Right renal cortex interstitium (tissue), 3 donors: ENCODE measurements at regions not wholly inside any gene's neighbourhood (a gene's known extent, or its start where the extent isn't known, plus 50 kb on each side); places are given as distances from the start of the nearest gene placed in this dataset.

Experiments used
- DNase-seq, 3 donors: peaks; one replicate each; pipeline ENCODE4 v3.0.0-alpha.2; 2013; ENCODE audit warnings: low read depth in 3 of 3, low spot score in 2 of 3

DNA sequence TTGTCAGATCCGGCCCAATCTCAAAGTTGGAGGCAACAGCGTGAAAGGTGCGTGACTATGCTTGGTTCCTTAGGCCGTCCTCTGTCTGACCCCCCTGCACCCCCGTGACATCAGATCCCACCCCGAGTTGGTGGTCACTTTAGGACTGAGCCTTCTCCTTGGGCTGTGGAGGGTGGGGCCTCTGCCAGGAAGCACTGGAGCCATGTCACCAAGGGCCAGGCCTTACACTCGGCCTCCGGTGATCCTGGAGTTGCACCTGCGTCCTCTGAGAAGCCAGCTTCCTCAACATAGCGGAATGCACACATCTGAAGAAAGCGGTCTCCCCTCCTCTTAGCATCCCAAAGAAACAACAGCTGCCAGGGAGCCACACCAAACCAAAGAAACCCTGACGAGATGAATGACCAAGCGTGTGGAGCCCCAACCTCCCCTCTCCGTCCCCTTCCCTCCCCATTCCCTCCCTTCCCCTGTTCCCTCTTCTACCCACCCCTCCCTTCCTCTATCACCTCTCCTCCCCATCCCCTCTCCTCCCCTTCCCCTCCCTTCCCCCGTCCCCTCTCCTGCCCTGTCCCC, 182.6 kb downstream of the TTLL2 start:
- no peak for DNase-seq

DNA sequence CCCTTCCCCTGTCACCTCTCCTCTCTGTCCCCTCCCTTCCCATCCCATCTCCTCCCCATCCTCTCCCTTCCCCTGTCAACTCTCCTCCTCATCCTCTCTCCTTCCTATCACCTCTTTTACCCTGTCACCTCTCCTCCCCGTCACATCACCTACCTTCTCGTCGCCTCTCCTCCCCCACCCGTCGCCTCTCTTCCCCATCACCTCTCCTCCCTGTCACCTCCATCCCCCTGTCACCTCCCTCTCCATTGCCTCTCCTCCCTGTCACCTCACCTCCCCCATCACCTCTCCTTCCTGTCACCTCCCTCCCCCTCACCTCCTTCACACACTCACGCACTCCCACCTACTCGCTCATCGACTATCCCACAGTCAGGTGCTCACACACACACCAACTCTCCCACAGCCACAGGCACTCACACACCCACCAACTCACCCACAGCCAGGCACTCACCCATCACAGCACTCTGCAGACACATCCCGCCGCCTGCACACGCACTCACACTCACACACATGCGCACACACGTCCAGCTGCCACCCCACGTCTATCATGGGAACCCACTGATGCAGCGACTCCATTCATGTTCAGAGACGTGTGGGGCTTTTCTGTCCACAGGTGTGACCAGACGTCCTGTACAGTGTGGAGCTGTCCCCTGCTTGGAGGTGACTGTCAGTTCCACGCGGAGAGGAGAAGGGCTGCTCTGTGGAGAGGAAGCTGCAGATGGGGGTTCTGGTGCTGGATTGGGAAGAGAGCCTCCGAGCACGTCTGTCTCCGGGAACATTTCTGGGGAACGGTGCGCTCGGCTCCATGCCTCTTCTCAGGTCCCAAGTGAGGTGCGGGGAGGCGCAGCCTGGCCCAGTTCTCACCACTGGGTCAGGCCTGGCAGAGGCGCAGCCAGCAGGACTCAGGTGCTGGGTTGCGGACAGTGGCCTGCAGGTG, 184.3 kb downstream of the TTLL2 start:
- DNase-seq, result no peak

DNA sequence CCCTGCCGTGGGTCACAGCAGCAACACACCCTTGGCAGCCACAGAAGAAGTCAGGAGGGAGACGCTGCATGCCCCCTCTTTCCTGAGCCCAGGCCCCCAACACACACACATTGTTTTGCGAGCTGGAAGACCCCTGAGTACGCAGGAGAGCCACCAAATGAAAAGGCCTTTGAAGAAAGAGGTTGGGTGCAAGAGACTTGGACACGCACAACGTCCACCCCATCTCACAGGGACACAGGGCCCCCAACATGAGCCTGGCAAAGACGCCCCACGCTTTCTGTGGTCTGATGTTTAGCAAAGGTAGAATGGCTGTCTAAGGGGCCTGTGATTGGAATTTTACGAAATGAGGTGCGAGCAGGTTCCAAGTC, 185.0 kb downstream of the TTLL2 start:
- no peak for DNase-seq

DNA sequence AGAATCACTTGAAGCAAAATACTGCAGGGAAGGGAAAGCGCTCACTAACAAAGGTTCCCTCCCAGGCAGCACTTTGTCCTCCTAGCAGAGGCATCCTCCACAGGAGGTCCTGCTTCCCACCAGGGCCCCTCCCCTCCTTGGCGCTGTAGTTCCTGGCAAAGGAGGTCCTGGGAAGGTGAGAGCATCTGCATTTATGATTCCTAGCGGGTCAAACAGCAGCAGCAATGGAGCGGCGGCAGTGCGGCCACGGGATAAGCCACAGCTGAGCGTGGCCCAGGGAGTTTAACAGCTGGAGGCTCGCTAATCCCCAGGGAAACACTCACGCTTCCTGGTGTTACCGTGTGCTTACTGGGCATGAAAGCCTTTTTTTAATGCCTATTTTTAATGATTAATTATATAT, 185.8 kb downstream of the TTLL2 start:
- DNase-seq, result no peak

DNA sequence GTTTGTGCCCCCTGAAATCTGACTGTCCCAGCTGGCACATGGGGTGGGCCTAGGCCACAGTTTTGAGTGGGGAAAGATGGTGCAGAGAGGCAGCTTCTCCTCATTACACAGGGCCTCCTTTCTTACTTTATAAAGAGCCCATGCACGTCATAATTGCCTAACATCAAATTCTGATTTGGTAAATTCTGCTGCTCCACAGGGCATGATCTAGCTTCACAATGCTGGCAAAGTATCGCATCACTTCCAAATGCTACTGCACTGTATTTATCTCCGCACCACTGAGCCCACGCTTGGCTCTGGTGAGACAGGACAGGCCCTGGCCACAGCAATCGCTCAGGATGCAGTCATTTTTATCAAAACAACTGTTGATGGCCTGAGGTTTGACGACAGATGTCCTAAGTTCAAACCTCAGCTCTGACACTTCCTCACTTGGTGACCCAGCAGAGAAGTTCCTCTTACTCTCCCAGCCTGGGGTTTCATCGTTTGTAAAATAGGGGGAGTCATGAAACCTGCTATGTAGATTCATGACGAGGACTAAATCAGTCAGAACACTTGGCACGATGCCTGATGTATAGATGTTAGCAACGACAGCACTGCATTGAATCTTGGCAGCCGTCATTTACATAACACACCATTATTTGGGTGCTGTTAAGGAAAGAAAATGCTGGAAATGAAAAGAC, 187.9 kb downstream of the TTLL2 start:
- no peak for DNase-seq

DNA sequence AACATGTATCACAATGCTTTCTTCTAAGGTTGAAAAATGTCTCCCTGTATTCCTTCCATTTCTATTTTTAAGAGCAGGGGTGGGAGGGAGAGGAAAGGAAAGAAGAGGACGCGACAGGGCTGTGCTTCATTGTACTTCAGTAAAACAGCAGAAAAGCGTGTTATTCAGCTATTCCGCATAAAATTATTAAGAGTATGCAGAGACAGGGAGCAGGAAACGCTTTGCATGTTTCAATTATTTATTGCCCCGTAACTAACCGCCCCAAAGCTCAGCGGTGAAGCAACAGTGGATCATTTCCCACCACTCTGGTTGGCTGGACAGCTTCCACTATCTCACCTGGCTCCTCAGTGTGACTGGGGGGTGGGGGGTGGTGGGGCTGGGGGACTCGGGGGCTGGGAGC, 188.9 kb downstream of the TTLL2 start:
- no peak for DNase-seq

DNA sequence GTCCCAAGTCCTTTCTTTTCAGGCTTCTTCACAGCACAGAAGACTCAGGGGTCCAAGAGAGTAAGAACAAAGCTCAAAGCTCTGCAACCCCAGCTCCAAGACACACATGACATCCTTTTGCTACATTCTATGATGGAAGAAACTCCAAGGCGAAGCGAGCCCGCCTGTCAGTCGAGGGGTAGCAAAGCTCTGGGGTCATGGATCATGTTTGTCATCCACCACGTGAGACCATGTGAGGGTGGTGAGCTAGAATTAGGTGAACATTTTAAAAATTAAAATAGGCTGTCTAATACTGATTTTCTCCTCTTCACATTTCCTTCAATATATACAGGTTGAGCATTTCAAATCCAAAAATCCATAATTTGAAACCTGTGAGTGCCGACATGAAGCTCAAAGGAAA, 189.6 kb downstream of the TTLL2 start:
- DNase-seq, result no peak

DNA sequence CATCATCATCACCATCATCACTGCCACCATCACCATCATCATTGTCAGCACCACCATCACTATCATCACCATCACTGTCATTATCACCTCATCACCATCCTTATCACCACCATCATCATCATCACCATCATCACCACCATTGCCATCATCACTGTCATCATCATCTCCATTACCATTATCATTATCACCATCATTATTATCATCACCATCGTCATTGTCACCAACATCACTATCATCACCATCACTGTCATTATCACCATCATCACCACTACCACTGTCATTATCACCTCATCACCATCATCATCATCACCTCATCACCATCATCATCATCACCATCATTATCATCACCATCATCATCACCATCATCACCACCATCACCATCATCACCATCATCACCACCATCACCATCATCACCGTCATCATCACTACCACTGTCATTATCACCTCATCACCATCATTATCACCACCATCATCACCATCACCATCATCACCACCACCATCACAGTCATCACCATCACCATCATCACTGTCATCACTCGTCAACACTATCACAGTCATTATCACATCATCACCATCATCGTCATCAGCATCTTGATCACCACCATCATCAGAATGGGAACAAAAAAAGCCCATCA, 191.1 kb downstream of the TTLL2 start:
- no peak for DNase-seq

DNA sequence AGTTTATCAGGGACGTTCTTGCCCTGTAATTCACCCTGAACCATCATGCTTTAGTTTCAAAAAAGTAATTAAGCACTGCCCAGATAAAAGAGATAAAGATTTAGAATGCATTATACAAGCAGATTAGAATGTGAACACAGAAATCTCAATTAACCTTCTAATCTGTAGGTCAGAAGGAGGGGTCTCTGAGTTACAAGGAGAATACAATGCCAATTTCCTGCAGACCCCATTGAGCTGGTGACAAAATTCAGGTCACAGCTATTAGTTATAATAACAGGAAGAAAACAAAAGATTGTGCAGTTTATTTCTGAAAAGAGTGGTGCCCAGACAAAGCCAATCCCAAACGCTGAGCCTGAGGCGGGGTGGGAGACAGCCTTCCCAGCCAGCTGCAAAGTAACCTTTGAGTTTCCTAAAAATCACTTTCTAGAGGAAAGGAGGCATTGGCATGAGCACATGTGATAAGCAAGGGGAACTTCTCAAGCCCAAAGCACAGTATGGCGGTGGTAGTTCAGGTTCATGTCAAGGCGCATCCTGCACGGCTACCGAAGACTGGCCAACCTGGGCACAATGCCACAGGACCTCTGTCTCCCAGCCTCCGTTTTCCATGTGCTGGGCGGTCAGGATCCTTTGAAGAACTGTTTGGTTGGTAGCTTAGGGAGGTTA, 192.5 kb downstream of the TTLL2 start:
- no peak for DNase-seq

DNA sequence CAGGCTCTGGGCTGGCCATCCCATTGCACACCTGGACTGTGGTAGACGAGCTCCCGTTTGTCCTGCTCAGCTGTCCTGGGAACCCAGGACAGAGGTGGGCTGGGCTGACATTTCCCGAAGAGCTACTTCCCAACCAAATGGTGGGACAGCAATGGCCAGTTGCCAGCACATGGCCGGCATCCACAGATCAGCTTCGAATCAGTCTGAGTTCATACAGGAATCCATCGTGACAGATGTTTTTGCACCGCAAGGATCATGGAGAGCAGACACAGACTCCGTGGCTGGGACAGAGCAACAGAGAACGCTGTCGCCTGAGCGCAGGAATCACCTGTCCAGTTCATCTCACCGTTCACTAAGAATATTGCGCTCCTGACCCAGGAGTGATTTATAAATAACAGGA, 198.5 kb downstream of the TTLL2 start:
- DNase-seq, result no peak

DNA sequence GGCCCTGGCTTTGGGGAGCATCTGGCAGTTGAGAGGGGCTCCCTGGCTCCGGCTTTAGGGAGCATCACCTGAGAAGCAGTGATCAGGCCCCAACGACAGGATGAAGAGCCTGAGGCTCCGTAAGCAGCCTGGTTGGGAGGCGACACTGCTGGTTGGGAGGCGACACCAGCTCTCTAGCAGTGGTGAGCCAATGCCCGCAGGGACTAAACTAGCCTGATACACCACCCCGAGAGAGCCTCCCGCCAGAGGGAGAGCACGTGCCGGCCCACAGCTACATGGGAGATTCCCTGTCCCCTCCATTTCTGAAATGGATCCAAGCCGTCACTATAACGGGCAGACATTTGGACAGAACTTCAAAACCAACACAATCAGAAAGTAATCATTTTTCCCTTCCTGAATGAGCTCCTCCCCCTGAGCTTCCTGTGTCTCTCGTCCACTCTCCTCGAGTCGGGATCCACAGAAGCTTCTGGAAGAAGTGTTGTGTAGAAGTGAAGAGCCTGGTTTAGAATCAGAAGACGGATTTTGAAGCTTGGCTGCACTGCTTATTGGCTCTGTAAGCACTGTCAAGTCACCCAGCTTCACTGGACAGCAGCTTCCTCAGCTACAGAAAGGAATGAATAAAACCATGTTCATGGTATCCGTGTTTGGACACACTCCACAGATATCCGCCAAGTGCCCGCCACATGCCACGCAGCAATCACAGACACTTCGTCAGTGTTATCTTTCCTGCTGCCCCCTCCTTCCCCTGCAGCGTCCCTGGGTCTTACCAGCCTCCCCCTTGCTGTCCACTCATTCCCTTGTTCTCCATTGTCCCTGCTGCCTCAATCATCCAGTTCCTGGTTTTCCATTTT, 199.6 kb downstream of the TTLL2 start:
- no peak for DNase-seq

DNA sequence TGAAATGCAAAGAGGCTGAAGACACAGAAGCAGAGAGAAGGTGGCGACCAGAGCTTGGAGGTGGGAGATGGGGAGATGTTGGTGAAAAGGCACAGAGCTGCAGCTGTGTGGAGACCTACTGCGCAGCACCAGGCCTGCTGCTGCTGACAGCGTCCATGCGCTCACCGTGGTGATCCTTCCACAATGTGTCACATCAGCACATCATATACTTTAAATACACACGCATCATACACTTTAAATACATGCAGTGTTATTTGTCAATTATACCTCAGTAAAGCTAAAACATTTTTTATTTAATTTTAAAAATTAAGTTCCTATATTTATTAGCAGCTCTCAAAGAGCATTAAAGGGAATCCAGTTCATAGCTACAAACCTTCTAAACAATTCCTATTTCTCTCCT, 200.9 kb downstream of the TTLL2 start:
- no peak for DNase-seq

DNA sequence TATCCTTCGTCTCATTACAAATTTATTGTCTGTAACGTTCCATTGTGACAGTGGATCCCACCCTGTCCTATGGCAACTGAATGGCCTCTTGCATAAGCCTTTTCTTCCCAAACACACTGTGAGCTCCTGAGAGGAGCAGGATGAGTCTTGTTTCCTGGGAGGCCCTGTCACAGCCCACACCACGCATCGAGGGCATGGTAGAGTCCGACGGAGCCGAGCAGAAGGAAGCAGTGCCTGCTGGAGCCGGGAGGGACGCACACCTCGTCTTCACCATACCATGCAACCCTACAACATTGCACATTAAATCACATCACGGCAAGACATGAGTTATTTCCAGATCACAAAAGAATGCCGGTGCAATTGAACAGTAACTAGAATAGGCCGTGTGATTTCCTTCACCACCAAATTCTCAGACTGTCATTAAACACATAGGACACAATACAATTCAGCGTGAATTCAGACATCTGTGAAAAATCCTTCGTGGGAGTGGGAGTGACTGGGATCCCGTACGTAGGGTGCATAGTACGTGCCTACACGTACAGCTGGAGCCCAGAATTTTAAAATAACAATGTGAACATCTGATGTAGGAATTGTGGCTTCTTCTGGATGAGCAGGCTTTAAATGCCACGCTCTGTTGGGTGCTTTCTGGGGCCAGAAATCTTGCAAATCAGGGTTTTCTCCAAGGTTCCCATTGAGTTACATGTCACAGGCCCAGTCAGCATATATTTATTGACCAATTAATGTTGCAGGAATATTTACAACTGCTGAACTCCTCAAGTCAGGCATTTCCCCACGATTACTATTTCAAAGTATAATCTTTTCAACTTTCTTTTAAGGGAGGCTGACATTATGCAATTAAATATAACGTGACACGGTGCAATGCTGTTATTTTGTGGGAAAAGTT, 201.8 kb downstream of the TTLL2 start:
- no peak for DNase-seq

DNA sequence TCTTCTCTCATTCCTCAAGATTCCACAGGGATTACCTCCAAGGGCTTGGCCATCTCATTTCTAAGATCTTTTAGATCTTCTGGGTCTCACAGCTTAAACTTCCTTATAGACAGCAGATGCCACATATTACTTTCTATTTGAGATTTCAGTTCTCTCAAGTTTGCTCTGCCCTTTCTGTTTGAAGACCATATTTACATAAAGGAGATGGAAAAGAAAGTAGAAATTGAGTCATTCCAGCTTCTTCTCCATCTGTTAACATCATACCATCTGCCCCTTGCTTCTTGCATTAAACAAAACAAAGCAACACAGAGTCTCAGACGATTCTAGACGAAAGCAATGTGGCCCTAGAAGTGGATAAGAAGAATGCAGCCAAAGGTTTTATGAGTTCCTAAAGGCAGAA, 203.4 kb downstream of the TTLL2 start:
- no peak for DNase-seq

DNA sequence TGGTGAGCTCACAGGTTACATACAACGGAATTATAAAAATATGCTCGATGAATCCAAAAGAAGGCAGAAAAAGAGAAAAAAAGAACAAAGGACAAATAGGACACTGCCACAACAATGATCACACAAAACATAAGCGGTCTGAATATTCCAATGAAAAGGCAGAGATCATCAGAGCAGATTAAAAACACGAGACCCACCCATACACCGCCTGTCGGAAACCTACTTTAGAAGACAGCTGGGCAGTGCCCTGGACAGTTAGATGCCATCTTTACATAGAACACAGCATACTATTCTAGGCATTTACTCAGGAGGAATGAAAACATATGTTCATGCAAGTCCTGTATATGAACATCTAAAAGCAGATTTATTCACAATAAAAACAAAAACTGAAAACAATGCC, 204.1 kb downstream of the TTLL2 start:
- no peak for DNase-seq

DNA sequence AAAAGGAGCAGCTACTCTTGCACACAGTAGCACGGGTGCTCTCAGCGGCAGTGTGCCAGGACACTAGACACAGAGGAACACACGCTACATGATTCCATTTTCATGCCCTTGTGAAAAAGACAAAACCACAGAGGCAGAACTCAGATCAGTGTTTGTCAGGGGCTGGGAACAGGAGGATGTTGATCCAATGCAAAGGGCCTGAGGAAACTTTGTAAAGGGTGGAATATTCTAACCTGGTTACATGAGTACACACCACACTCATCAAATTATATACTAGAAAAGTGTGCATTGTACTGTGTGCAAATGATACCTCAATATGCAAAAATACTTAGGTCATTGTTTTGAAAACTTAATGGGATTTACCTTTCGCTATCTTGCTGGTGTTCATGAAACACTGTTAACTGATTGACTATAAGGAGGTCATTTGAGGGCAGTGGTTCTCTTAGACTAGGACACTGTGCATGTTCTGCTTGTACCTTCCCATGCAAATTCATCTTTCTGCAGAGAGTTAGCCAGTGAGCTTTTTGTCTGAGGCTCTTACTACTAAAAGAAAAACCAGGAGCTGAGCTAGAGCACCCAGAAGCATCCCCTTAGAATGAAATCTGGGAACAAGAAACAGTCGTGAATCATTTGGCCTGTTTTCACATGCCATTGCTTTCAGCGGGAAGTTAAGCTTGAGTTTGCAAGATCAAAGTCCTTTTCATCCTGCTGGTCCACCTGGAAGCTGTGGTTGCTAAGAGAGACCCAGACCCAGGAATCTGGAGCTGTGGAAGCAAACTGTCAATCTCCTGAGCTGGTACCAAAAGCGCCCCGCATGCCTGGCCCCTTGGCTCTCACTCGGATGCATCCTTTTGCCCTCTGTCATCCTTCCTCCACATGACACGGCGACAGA, 204.8 kb downstream of the TTLL2 start:
- DNase-seq, result no peak

DNA sequence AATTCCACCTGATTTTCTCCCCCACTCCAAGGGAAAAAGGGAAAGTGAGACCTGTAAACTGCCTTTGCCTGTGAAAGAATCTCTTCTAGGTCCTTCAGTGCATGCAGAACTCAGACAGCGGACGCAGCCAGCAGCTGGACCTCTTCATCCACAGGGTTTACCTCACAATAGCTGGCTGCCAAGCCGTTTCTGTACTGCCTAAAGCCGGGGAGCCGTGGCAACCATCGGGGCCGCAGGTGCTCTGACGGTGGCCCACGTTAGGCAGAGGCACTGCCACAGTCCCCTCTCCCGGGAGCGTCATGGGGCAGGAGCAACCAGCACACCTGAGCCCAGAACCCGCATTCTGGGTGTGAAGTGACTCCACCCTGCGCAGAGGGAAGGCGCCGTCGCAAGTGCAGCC, 206.1 kb downstream of the TTLL2 start:
- no peak for DNase-seq
